ENCODE measurements at regions not wholly inside any gene's neighbourhood (a gene's known extent, or its start where the extent isn't known, plus 50 kb on each side); places are given as distances from the start of the nearest gene placed in this dataset.

DNA sequence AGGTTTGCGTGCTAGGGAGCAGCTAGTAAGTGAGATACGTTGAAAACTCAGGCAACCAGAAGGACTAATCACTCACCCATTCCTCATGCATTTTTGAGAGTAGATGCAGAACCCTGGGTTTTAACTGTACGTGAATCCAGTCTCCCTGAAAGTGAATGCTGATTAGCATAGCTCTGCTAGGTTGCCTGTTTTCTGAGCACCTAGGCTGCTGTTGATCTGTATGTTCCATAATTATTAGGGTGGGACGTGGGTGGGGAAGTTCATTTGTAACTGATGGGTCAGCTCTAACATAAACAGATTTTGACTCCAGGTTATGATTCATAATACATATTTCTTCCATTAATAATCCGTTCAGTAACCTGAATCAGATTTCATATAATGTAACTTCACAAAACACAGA lies 379.0 kb upstream of the FANCL start:
- Mint-ChIP-seq H3K27ac (ENCODE audit: unreplicated experiment) (no peak overlapping the region), H3K36me3 (ENCODE audit: low read depth, unreplicated experiment) (no peaks in the 10 kb centered on the region), H3K9me3 (ENCODE audit: unreplicated experiment) (no peaks in the 10 kb centered on the region), H3K4me1 (ENCODE audit: unreplicated experiment) (peaks cover under 1% of the 10 kb centered on the region), H3K4me3 (ENCODE audit: unreplicated experiment) (no peak overlapping the region), H3K27me3 (ENCODE audit: unreplicated experiment) (peaks cover 3% of the 10 kb centered on the region)
- TF ChIP-seq, protein P1, sequence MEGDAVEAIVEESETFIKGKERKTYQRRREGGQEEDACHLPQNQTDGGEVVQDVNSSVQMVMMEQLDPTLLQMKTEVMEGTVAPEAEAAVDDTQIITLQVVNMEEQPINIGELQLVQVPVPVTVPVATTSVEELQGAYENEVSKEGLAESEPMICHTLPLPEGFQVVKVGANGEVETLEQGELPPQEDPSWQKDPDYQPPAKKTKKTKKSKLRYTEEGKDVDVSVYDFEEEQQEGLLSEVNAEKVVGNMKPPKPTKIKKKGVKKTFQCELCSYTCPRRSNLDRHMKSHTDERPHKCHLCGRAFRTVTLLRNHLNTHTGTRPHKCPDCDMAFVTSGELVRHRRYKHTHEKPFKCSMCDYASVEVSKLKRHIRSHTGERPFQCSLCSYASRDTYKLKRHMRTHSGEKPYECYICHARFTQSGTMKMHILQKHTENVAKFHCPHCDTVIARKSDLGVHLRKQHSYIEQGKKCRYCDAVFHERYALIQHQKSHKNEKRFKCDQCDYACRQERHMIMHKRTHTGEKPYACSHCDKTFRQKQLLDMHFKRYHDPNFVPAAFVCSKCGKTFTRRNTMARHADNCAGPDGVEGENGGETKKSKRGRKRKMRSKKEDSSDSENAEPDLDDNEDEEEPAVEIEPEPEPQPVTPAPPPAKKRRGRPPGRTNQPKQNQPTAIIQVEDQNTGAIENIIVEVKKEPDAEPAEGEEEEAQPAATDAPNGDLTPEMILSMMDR (IDR thresholded peaks at IDR 0.05; ENCODE audit: unreplicated experiment): no peak
- DNase-seq (ENCODE audit: low spot score): no peak

GRCh38 chr2:58616961-58617360 lies 375.8 kb upstream of the FANCL start:
- Mint-ChIP-seq H3K4me1 (ENCODE audit: unreplicated experiment) (no peaks in the 10 kb centered on the region), H3K4me3 (ENCODE audit: unreplicated experiment) (no peak overlapping the region), H3K27me3 (ENCODE audit: unreplicated experiment) (peaks cover 2% of the 10 kb centered on the region), H3K9me3 (ENCODE audit: unreplicated experiment) (no peaks in the 10 kb centered on the region), H3K27ac (ENCODE audit: unreplicated experiment) (no peak overlapping the region), H3K36me3 (ENCODE audit: low read depth, unreplicated experiment) (no peaks in the 10 kb centered on the region)
- TF ChIP-seq, protein P1 (IDR thresholded peaks at IDR 0.05; ENCODE audit: unreplicated experiment): no peak
- no peak for DNase-seq (ENCODE audit: low spot score)

DNA sequence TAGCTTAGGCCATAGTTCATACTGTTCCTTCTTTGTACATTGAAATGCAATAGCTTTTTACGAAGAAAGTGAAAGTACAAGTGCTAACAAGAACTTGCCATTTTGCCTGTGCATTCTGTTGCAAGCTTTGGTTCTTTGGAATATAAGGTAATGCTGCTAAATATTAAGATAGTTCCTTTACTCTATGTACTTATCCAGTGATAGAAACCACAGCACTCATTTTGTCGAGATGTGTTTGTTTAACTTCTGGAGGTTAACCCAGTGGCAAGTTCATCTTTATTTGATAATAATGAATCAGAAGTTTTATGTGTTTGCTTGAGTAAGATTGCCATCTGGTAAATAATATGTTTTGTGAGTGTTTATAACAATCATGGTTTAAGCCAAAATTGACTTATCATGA lies 373.1 kb upstream of the FANCL start:
- H3K4me3 Mint-ChIP-seq (ENCODE audit: unreplicated experiment): no peak overlapping the region
- TF ChIP-seq, protein P1 (IDR thresholded peaks at IDR 0.05; ENCODE audit: unreplicated experiment): no peak

DNA sequence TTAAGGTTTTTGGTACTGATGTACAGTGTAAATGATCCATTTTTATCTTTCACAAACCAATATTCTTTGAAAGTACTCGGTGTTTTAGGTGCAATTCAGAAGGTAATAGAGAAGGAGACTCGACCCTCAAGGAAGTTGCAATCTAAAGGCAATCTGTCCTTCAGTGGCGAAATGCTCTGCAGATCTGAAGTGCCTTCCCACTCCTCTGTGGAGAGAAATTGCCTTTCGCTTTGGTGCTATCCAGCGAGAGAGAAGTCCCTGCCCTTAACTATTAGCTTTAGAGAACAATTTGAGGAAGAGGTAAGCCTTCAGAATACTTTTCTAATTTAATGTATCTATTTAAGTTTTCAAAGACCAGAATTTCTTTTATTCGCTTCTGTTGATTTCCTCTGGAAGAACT lies 371.8 kb upstream of the FANCL start:
- H3K4me1 Mint-ChIP-seq (ENCODE audit: unreplicated experiment): no peaks in the 10 kb centered on the region
- no peaks in the 10 kb centered on the region for H3K27me3 Mint-ChIP-seq (ENCODE audit: unreplicated experiment)
- H3K27ac Mint-ChIP-seq (ENCODE audit: unreplicated experiment): no peak overlapping the region
- no peaks in the 10 kb centered on the region for H3K9me3 Mint-ChIP-seq (ENCODE audit: unreplicated experiment)
- TF ChIP-seq, protein P1 (IDR thresholded peaks at IDR 0.05; ENCODE audit: unreplicated experiment): no peak
- no peak overlapping the region for H3K4me3 Mint-ChIP-seq (ENCODE audit: unreplicated experiment)
- DNase-seq (ENCODE audit: low spot score): no peak
- no peaks in the 10 kb centered on the region for H3K36me3 Mint-ChIP-seq (ENCODE audit: low read depth, unreplicated experiment)

More for the DNA sequence above, 373.1 kb upstream of the FANCL start:
- Mint-ChIP-seq H3K9me3 (ENCODE audit: unreplicated experiment) (no peaks in the 10 kb centered on the region), H3K27me3 (ENCODE audit: unreplicated experiment) (no peaks in the 10 kb centered on the region), H3K4me1 (ENCODE audit: unreplicated experiment) (no peaks in the 10 kb centered on the region), H3K36me3 (ENCODE audit: low read depth, unreplicated experiment) (no peaks in the 10 kb centered on the region), H3K27ac (ENCODE audit: unreplicated experiment) (no peak overlapping the region)
- DNase-seq (ENCODE audit: low spot score): no peak

DNA sequence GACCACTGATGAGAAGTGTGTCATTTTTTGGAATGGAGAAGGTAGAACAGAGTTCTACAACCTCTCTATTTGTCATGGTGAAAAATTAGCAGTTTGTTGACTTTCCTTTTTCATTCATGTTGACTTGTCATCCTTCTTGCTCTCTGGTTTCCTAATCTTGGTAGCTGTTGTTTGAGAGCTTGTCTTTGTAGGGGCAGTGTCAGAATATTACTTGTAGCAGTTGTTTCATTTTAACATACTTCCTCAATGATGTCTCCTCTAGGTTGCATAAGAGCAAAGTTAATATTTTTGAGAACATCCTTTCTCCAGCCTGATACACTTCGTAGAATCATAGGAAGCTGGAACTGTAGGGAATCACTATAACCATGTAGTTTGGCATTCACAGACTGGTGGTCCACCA lies 368.2 kb upstream of the FANCL start:
- H3K27ac Mint-ChIP-seq (ENCODE audit: unreplicated experiment): no peak overlapping the region
- H3K27me3 Mint-ChIP-seq (ENCODE audit: unreplicated experiment): no peaks in the 10 kb centered on the region
- no peak overlapping the region for H3K4me3 Mint-ChIP-seq (ENCODE audit: unreplicated experiment)
- DNase-seq (ENCODE audit: low spot score): no peak
- no peaks in the 10 kb centered on the region for H3K36me3 Mint-ChIP-seq (ENCODE audit: low read depth, unreplicated experiment)
- no peaks in the 10 kb centered on the region for H3K4me1 Mint-ChIP-seq (ENCODE audit: unreplicated experiment)
- no peaks in the 10 kb centered on the region for H3K9me3 Mint-ChIP-seq (ENCODE audit: unreplicated experiment)
- TF ChIP-seq, protein P1 (IDR thresholded peaks at IDR 0.05; ENCODE audit: unreplicated experiment): no peak
